ENCODE measurements at regions not wholly inside any gene's neighbourhood (a gene's known extent, or its start where the extent isn't known, plus 50 kb on each side); places are given as distances from the start of the nearest gene placed in this dataset.

DNA sequence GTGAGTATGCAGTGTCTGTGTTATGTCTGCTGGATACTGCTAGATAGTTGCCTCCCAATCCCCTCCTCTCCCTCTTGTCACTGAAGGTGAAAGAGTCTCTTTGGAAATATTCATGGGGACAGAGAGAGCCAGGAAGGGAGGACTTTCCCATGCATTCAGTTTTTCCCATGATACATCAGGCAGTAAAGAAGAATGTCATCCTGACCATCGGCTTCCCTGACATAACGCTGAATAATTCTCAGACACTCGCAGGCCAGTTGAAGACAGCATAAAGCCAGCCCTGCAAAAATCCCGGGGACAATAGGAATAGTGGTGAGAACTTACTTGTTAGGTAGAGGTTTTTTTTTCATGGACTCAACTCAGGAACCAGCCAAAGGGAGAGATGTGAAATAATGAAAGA lies 58.1 kb downstream of the KLF4 start:
- DNase-seq (no peak), FAIRE-seq (no peak), ATAC-seq (no peak)
- 84 to 89% methylated on average over 4 of the region's 4 CpGs for WGBS, 2 donors
- Histone ChIP-seq H3K4me1 (peaks cover 0 to 2% (median 0%) of the 10 kb centered on the region in 3 donors), H3K4me3 (no peak overlapping the region), H3K27me3 (no peaks in the 10 kb centered on the region), H3K36me3 (no peaks in the 10 kb centered on the region), H3K27ac (no peak overlapping the region), H3K9me3 (no peaks in the 10 kb centered on the region)
- intact Hi-C loops (cut with DNase I): no loop called here
- TF ChIP-seq, protein P1, sequence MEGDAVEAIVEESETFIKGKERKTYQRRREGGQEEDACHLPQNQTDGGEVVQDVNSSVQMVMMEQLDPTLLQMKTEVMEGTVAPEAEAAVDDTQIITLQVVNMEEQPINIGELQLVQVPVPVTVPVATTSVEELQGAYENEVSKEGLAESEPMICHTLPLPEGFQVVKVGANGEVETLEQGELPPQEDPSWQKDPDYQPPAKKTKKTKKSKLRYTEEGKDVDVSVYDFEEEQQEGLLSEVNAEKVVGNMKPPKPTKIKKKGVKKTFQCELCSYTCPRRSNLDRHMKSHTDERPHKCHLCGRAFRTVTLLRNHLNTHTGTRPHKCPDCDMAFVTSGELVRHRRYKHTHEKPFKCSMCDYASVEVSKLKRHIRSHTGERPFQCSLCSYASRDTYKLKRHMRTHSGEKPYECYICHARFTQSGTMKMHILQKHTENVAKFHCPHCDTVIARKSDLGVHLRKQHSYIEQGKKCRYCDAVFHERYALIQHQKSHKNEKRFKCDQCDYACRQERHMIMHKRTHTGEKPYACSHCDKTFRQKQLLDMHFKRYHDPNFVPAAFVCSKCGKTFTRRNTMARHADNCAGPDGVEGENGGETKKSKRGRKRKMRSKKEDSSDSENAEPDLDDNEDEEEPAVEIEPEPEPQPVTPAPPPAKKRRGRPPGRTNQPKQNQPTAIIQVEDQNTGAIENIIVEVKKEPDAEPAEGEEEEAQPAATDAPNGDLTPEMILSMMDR (IDR thresholded peaks at IDR 0.05): no peak

DNA sequence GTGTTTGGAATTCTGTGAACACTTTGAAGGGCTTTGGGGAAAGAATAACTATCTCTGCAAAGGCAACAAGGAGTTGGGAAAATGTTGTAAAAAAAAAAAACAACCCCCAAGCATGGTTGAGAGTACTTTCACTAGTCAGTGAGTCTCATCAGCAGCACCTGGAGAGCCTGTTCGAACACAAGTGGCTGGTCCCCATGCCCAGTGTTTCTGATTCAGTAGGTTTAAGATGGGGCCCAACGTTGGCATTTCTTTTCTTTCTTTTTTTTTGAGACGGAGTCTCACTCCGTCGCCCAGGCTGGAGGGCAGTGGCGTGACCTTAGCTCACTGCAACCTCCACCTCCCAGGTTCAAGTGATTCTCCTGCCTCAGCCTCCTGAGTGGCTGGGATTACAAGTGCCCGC lies 59.5 kb downstream of the KLF4 start:
- DNase-seq: no peak

DNA sequence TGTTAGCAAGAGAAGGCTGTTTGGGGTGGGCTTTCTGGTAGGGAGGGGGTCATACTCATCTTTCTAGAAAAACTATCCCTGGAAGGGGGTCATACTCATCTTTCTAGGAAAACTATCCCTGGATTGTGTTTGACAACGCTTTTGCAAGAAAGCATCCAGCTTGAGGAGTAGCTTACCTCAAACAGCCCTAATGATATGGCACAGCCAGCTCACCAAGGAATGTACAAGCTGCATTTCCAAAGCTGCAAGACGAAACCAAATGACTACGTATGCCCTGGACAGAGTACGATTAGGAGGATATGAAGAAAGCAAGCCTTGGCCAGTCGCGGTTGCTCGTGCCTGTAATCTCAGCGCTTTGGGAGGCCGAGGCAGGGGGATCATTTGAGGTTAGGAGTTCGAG lies 63.4 kb downstream of the KLF4 start:
- 89 to 90% methylated on average over 10 of the region's 10 CpGs for WGBS, 2 donors
- TF ChIP-seq, protein P1 (IDR thresholded peaks at IDR 0.05): no peak
- Histone ChIP-seq H3K27me3 (no peaks in the 10 kb centered on the region), H3K36me3 (no peaks in the 10 kb centered on the region), H3K4me1 (no peaks in the 10 kb centered on the region), H3K9me3 (no peaks in the 10 kb centered on the region), H3K27ac (no peak overlapping the region), H3K4me3 (no peak overlapping the region)
- DNase-seq: no peak
- ATAC-seq: no peak
- FAIRE-seq: no peak
- intact Hi-C loops (cut with DNase I): no loop called here

More for the DNA sequence above, 59.5 kb downstream of the KLF4 start:
- H3K36me3 ChIP-seq: no peaks in the 10 kb centered on the region
- ATAC-seq (no peak), FAIRE-seq (no peak)
- H3K27ac ChIP-seq: no peak overlapping the region
- H3K4me3 ChIP-seq: no peak overlapping the region
- peaks cover 0 to 2% (median 0%) of the 10 kb centered on the region in 3 donors for H3K4me1 ChIP-seq
- WGBS, 2 donors: 78 to 90% methylated on average over 7 of the region's 7 CpGs
- H3K9me3 ChIP-seq: no peaks in the 10 kb centered on the region
- no peaks in the 10 kb centered on the region for H3K27me3 ChIP-seq
- TF ChIP-seq, protein P1 (IDR thresholded peaks at IDR 0.05): no peak
- intact Hi-C loops (cut with DNase I): no loop called here

DNA sequence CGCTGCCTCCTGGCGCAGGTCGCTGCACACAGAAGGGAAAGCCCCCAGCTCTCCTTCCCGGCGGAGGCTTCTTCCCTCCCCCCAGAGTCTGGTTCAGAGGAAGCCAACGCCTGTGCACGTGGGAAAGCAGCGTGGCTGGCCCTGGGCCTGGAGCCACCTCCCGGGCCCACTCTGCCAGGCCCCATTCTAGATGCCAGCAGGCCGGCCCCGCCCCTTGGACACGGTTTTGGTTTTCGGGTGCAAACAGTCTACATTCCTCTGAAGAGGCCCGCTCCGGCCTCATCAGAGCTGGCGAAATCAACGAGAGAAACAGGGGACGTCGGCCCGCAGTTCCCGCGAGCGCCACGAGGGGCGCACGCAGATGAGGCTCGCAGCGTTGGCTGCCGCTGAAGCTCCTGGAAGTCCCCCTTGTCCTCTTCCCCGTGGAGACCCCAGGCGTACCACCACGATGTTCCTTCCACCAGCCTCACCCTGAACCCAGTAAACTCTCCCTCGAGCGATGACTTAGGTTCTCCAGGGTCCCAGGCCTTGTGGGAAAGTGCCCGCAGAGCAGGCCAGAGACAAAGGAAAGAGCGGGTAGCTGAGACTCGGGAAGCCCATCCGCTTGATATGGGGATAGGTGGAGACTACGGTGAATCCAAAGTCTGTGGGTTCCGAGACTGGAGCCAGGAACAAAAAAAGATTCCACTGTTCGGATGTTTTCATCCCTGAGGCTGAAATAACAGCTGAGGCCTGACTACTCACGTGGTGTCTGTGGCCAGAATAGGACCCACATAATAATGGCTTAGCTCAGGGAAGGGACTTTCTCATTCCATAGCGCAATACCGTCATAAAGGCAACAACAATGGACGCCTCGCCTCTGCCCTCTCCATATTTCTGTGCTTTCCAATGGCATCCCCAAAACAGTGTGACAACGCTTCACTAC lies 64.2 kb downstream of the KLF4 start:
- Histone ChIP-seq H3K36me3 (no peaks in the 10 kb centered on the region), H3K4me1 (no peaks in the 10 kb centered on the region), H3K9me3 (no peaks in the 10 kb centered on the region), H3K4me3 (peak overlapping the region in 2 of 4 donors; percentile 18 to 26), H3K27ac (no peak overlapping the region), H3K27me3 (no peaks in the 10 kb centered on the region)
- ATAC-seq (peak; percentile 79 to 91 (median 86)), FAIRE-seq (no peak), DNase-seq (peak; percentile 52 to 86 (median 76))
- intact Hi-C loops (cut with DNase I): no loop called here
- WGBS, 2 donors: 29 to 31% methylated on average over 47 of the region's 47 CpGs
- TF ChIP-seq, protein P1 (IDR thresholded peaks at IDR 0.05): peak; percentile 84 to 96 (median 94)

DNA sequence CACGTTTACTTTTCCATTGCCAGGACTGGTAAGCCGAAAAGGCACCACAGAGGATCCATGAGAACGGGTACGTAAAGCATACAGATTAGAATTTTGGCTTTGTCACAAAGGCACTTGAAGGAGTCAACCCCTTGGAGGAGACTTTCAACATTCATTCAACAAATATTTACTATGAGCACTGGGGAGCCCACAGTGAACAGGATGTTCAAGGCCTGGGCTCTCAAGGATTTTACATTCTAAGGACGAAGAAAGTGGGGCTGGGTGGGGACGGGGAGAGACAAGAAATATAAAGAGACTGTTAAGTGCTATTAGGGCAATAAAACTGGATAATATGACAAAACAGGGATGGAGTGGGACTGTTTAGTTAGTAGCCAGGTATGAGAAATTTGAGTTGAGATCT lies 66.0 kb downstream of the KLF4 start:
- H3K27me3 ChIP-seq: no peaks in the 10 kb centered on the region
- H3K4me3 ChIP-seq: no peak overlapping the region
- no peaks in the 10 kb centered on the region for H3K36me3 ChIP-seq
- no peaks in the 10 kb centered on the region for H3K4me1 ChIP-seq
- intact Hi-C loops (cut with DNase I): no loop called here
- 69 to 78% methylated on average over 6 of the region's 6 CpGs for WGBS, 2 donors
- DNase-seq: no peak
- TF ChIP-seq, protein P1 (IDR thresholded peaks at IDR 0.05): no peak
- ATAC-seq: no peak
- H3K9me3 ChIP-seq: no peaks in the 10 kb centered on the region
- no peak overlapping the region for H3K27ac ChIP-seq
- FAIRE-seq: no peak
